H1 (cell line): ENCODE measurements at regions not wholly inside any gene's neighbourhood (a gene's known extent, or its start where the extent isn't known, plus 50 kb on each side); places are given as distances from the start of the nearest gene placed in this dataset.

Experiments used
- BRCA1 ChIP-seq: IDR thresholded peaks from 2 replicates; pipeline ENCODE4 v1.6.1; 2012; ENCODE audit warnings: low read depth, low read length, improper control_type of control experiment
- CBX8 ChIP-seq: fragments of 300-800, 300-1000 bp; sonication (generic); IDR thresholded peaks from 2 replicates; pipeline ENCODE4 v1.7.1; 2016; ENCODE audit warnings: low read depth, low read length, borderline replicate concordance
- CREB1 ChIP-seq: IDR thresholded peaks from 2 replicates; pipeline ENCODE4 v1.6.1; 2012; ENCODE audit warnings: inconsistent platforms
- KDM5A ChIP-seq: fragments of 200-600 bp; IDR thresholded peaks from 2 replicates; pipeline ENCODE4 v1.7.1; 2012; ENCODE audit warnings: mild to moderate bottlenecking, low read length, inconsistent platforms, mixed read lengths
- MAX ChIP-seq: IDR thresholded peaks from 2 replicates; pipeline ENCODE4 v1.6.1; 2012; ENCODE audit warnings: inconsistent platforms
- NANOG ChIP-seq: IDR thresholded peaks from 2 replicates; pipeline ENCODE4 v1.6.1; 2011; ENCODE audit warnings: low read length, low read depth, mild to moderate bottlenecking, inconsistent platforms; ENCODE audit not compliant: insufficient read depth, poor library complexity, severe bottlenecking
- ZNF274 ChIP-seq: IDR thresholded peaks from 2 replicates; pipeline ENCODE4 v1.7.0; 2012; ENCODE audit warnings: low read length, borderline replicate concordance; ENCODE audit errors: extremely low read depth

- TF ChIP-seq ZNF274, result no peak
- TF ChIP-seq CBX8, result no peak
- TF ChIP-seq CREB1, result no peak
- TF ChIP-seq BRCA1, result no peak
- no peak for TF ChIP-seq NANOG
- TF ChIP-seq KDM5A, result no peak
- no peak for TF ChIP-seq MAX
Measured at GRCh38 chr10:124179308-124180043, 86.1 kb upstream of the CHST15 start (continued).
